Heart right ventricle (tissue), 16 donors: ENCODE measurements at regions not wholly inside any gene's neighbourhood (a gene's known extent, or its start where the extent isn't known, plus 50 kb on each side); places are given as distances from the start of the nearest gene placed in this dataset.

ENCODE experiments used
- ATAC-seq, 8 donors: fragments of 200-7000 bp; cut with Tn5 transposase; one replicate each; pipeline ENCODE4 v1.9.1; 2020; ENCODE audit warnings: mild to moderate bottlenecking in 8 of 8, moderate library complexity in 8 of 8, moderate number of reproducible peaks in 1 of 8
- DNase-seq, 2 donors: peaks; one replicate each; pipeline ENCODE4 v3.0.0-alpha.2; 2020
- H3K27ac ChIP-seq, 10 donors: fragments of 200-600 bp; sonication (generic) in 2 of 10; one replicate each; pipeline versions ENCODE4 v1.5.0 to v1.8.0; 2020 to 2022; ENCODE audit warnings: mild to moderate bottlenecking in 3 of 10
- H3K27me3 ChIP-seq, 7 donors: fragments of 200-600 bp; one replicate each; pipeline ENCODE4 v1.8.0; 2021 to 2022; ENCODE audit warnings: mild to moderate bottlenecking in 2 of 7
- H3K36me3 ChIP-seq, 9 donors: fragments of 200-600 bp; sonication (generic) in 1 of 9; one replicate each; pipeline versions ENCODE4 v1.5.0 to v1.8.0; 2020 to 2022; ENCODE audit warnings: mild to moderate bottlenecking in 2 of 9
- H3K4me1 ChIP-seq, 9 donors: fragments of 200-600 bp; sonication (generic) in 1 of 9; one replicate each; pipeline versions ENCODE4 v1.5.0 to v1.8.0; 2020 to 2022; ENCODE audit warnings: mild to moderate bottlenecking in 4 of 9
- H3K4me3 ChIP-seq, 10 donors: fragments of 200-600 bp; sonication (generic) in 2 of 10; one replicate each; pipeline versions ENCODE4 v1.5.0 to v1.8.0; 2020 to 2022; ENCODE audit warnings: mild to moderate bottlenecking in 7 of 10, moderate library complexity in 2 of 10
- H3K9me3 ChIP-seq, 11 donors: fragments of 200-600 bp in 10 of 11; sonication (generic) in 2 of 11; one replicate each; pipeline versions ENCODE4 v1.5.0 to v1.8.0; 2013 to 2022; ENCODE audit warnings: mild to moderate bottlenecking in 2 of 11, control low read depth in 1 of 11, moderate library complexity in 1 of 11
- CTCF ChIP-seq, 9 donors: fragments of 200-600 bp; sonication (generic) in 2 of 9; IDR thresholded peaks; one replicate each; pipeline versions ENCODE4 v1.5.0 to v1.8.0; 2021 to 2022; ENCODE audit warnings: antibody characterized with exemption in 9 of 9, mild to moderate bottlenecking in 5 of 9, moderate library complexity in 1 of 9
- WGBS, 2 donors: extraction: QIAGEN DNeasy Blood & Tissue Kit; methylation state at CpG; one replicate each; pipeline ENCODE4 v1.1.7; 2013; ENCODE audit warnings: inconsistent platforms in 1 of 2; 5-methylcytosine and 5-hydroxymethylcytosine counted together
- intact Hi-C, 10 donors: fragments of 100-400 bp; cut with DNase I; formaldehyde crosslinking; loops; one replicate each; pipeline versions ENCODE4 v1.11.1 to v1.14.2; 2022
- microRNA-seq, 2 donors: library from miRNA; unstranded; fragments of <30 nt; microRNA quantifications; one replicate each; pipeline ENCODE4 v1.2.0, GENCODE V29; 2021
- donor health status: Arrhythmogenic right ventricular cardiomyopathy.
- donor health status: ischemic (EF 13 %, LVEDD 7.1; RV severe dilation, severe dysfunction).
- donor health status: healthy with polysubstance abuse.
- donor health status: DM: no; HTN: yes; CAD: no.
- donor health status: DM: no; HTN: no; CAD: no.
- donor health status: ischemic (EF 25% LVEDD 6.9; RV normal size, moderate dysfunction).
- donor health status: ischemic (EF 25% LVEDD 5.7; RV mildly dilated, moderate dysfunction).
- donor health status: healthy.
- donor health status: DM: yes; HTN: yes; CAD: no.
- donor health status: Ischemic cardiomyopathy.
- donor health status: ischemic (EF 35%, LVEDD 5.7; RV mildly dilated, moderate dysfunction).
- donor health status: nonischemic (EF 11% LVEDD 7.7; RV severe dilation, severe dysfunction).
- donor health status: DM: yes; HTN: yes; CAD: no.
- donor health status: PGD.
- donor health status: ischemic (EF 29% LVEDD 5.4; RV normal size, mild dysfunction).
- donor health status: nonischemic (EF 23%, LVEDD 6.1; RV moderate dilation, normal function).

- Histone ChIP-seq H3K36me3 (no peaks in the 10 kb centered on the region), H3K4me1 (no peaks in the 10 kb centered on the region), H3K9me3 (peaks cover 0 to 7% (median 0%) of the 10 kb centered on the region in 11 donors), H3K27me3 (no peaks in the 10 kb centered on the region), H3K27ac (no peak overlapping the region), H3K4me3 (no peak overlapping the region)
- no peak for TF ChIP-seq CTCF (IDR thresholded peaks at IDR 0.05)
- ATAC-seq (no peak), DNase-seq (no peak)
- intact Hi-C loops: no loop called here
- 79 to 80% methylated on average over 3 of the region's 3 CpGs for WGBS, 2 donors
These were observed 50.1 kb upstream of the STT3B start for GRCh38 chr3:31482493-31483200.

Small RNAs in the stretch of these regions (microRNA-seq; reads per million reads assigned to microRNA genes)
- gene MIR466: 0 reads per million in 2 donors
